HCT116 (cell line): ENCODE measurements at regions not wholly inside any gene's neighbourhood (a gene's known extent, or its start where the extent isn't known, plus 50 kb on each side); places are given as distances from the start of the nearest gene placed in this dataset.

Source experiments
- CEBPB ChIP-seq: IDR thresholded peaks from 2 replicates; pipeline ENCODE4 v1.6.1; 2012; ENCODE audit warnings: low read depth
- EZH2 ChIP-seq: fragments of 200-600 bp; sonication (generic); IDR thresholded peaks from 2 replicates; pipeline ENCODE4 v1.6.1; 2017; ENCODE audit warnings: antibody characterized with exemption, mixed run types
- POLR2A ChIP-seq: IDR thresholded peaks from 2 replicates; pipeline ENCODE4 v1.7.0; 2011; ENCODE audit warnings: borderline replicate concordance; ENCODE audit not compliant: insufficient read depth, insufficient read length; ENCODE audit errors: extremely low read depth
- RAD21 ChIP-seq: IDR thresholded peaks from 2 replicates; pipeline ENCODE4 v1.6.1; 2012; ENCODE audit warnings: low read depth, mild to moderate bottlenecking
- SP1 ChIP-seq: IDR thresholded peaks from 2 replicates; pipeline ENCODE4 v1.6.1; 2012; ENCODE audit warnings: low read depth
- YY1 ChIP-seq: IDR thresholded peaks from 2 replicates; pipeline ENCODE4 v1.6.1; 2011; ENCODE audit warnings: low read length, low read depth, moderate library complexity, mild to moderate bottlenecking; ENCODE audit not compliant: insufficient replicate concordance; ENCODE audit errors: extremely low read depth
- ZBTB33 ChIP-seq: IDR thresholded peaks from 2 replicates; pipeline ENCODE4 v1.6.1; 2011; ENCODE audit warnings: mild to moderate bottlenecking, low read length, moderate library complexity; ENCODE audit not compliant: insufficient replicate concordance; ENCODE audit errors: extremely low read depth
- TF ChIP-seq, protein P1 (sequence below), 3 experiments: fragments of 200-600 bp in 1 of 3; sonication (generic) in 1 of 3; IDR thresholded peaks in 2 of 3; conservative IDR thresholded peaks in 1 of 3; 2 replicates each; pipeline ENCODE4 v1.5.1; 2012 to 2017; ENCODE audit warnings: low read depth in 2 of 3, low read length in 2 of 3, antibody characterized with exemption in 1 of 3, borderline replicate concordance in 1 of 3, control low read depth in 1 of 3, mild to moderate bottlenecking in 1 of 3, mixed read lengths in 1 of 3, mixed run types in 1 of 3, moderate library complexity in 1 of 3; ENCODE audit not compliant: insufficient read depth in 1 of 3

DNA sequence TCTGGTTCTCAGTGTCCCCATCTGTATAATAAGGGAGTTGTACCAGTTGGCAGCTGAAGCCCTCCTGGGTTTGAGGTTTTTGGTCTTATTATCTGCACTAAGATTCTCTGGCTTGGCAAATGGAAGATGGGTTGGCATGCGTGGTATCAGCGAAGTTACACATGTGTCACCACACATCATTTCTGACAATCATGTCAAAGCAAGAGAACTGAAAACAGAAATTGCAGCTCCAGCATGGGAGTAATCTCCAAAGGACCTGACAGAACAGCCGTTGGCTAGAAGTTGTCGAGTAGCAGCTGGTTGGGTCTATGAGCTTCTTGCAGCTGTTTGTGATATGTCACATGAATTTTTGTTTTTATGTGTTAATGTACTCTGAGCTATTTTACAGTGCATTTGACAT, 317.4 kb downstream of the SLC4A3 start:
- TF ChIP-seq SP1, result no peak
- TF ChIP-seq, protein P1, sequence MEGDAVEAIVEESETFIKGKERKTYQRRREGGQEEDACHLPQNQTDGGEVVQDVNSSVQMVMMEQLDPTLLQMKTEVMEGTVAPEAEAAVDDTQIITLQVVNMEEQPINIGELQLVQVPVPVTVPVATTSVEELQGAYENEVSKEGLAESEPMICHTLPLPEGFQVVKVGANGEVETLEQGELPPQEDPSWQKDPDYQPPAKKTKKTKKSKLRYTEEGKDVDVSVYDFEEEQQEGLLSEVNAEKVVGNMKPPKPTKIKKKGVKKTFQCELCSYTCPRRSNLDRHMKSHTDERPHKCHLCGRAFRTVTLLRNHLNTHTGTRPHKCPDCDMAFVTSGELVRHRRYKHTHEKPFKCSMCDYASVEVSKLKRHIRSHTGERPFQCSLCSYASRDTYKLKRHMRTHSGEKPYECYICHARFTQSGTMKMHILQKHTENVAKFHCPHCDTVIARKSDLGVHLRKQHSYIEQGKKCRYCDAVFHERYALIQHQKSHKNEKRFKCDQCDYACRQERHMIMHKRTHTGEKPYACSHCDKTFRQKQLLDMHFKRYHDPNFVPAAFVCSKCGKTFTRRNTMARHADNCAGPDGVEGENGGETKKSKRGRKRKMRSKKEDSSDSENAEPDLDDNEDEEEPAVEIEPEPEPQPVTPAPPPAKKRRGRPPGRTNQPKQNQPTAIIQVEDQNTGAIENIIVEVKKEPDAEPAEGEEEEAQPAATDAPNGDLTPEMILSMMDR (IDR thresholded peaks at IDR 0.05 in 2 of 3, conservative IDR thresholded peaks at IDR 0.05 in 1 of 3; ENCODE audit: borderline replicate concordance in 1 of 3, insufficient read depth in 1 of 3, low read depth in 2 of 3, low read length in 2 of 3), result no peak
- TF ChIP-seq EZH2, result no peak
- no peak for TF ChIP-seq YY1
- no peak for TF ChIP-seq RAD21
- no peak for TF ChIP-seq CEBPB
- TF ChIP-seq POLR2A, result no peak
- TF ChIP-seq ZBTB33, result no peak
